ENCODE measurements at regions not wholly inside any gene's neighbourhood (a gene's known extent, or its start where the extent isn't known, plus 50 kb on each side); places are given as distances from the start of the nearest gene placed in this dataset.

GRCh38 chr2:217331523-217332416 lies 471.9 kb upstream of the TNP1 start (continued):
- peak; percentile 79; the same call in 1 of the 2 replicates for TF ChIP-seq ZNF512B (CRISPR knock-in tag; IDR thresholded peaks at IDR 0.05; ENCODE audit: borderline replicate concordance)
- peak; percentile 96 for TF ChIP-seq BCL6 (CRISPR knock-in tag; IDR thresholded peaks at IDR 0.05)
- peak; percentile 88 for TF ChIP-seq SKI (IDR thresholded peaks at IDR 0.05; ENCODE audit: partially characterized antibody)
- TF ChIP-seq ZNF740 (CRISPR knock-in tag; IDR thresholded peaks at IDR 0.05): no peak
- no peak for TF ChIP-seq GRHL1 (CRISPR knock-in tag; conservative IDR thresholded peaks at IDR 0.05)
- peak; percentile 90; the same call in 1 of the 2 replicates for TF ChIP-seq TBX2 (CRISPR knock-in tag; IDR thresholded peaks at IDR 0.05; ENCODE audit: borderline replicate concordance)
- no peak for TF ChIP-seq FUBP1 (CRISPR knock-in tag; IDR thresholded peaks at IDR 0.05; ENCODE audit: borderline replicate concordance)
- TF ChIP-seq HNF4G (IDR thresholded peaks at IDR 0.05; ENCODE audit: borderline replicate concordance, low read depth, low read length): peak; percentile 39; the same call in 1 of the 2 replicates
- TF ChIP-seq HNF4G (CRISPR knock-in tag; IDR thresholded peaks at IDR 0.05; ENCODE audit: borderline replicate concordance, low read depth): peak; percentile 57; the same call in 1 of the 2 replicates
- TF ChIP-seq DR1 (CRISPR knock-in tag; IDR thresholded peaks at IDR 0.05): no peak
- TF ChIP-seq ZNF546 (CRISPR knock-in tag; conservative IDR thresholded peaks at IDR 0.05): no peak
- TF ChIP-seq ARNTL (CRISPR knock-in tag; IDR thresholded peaks at IDR 0.05): peak; percentile 71
- TF ChIP-seq ZNF646 (CRISPR knock-in tag; IDR thresholded peaks at IDR 0.05): no peak
